Stomach (tissue), 8 donors: ENCODE measurements at regions not wholly inside any gene's neighbourhood (a gene's known extent, or its start where the extent isn't known, plus 50 kb on each side); places are given as distances from the start of the nearest gene placed in this dataset.

Experiments
- DNase-seq, 2 donors: peaks; one replicate each; pipeline versions ENCODE4 v3.0.0 to v3.0.0-alpha.2; 2013 to 2019
- H3K27ac ChIP-seq, 5 donors: fragments of 200-600 bp in 4 of 5; sonication (generic) in 4 of 5; one replicate each; pipeline ENCODE4 v1.5.1; 2013 to 2019; ENCODE audit warnings: mild to moderate bottlenecking in 1 of 5, moderate library complexity in 1 of 5
- H3K27me3 ChIP-seq, 3 donors: fragments of 200-600 bp; sonication (generic); one replicate each; pipeline ENCODE4 v1.5.1; 2017 to 2019; ENCODE audit warnings: mixed run types in 1 of 3
- H3K36me3 ChIP-seq, 4 donors: fragments of 200-600 bp; sonication (generic); 1 replicate in 3 of 4; 2 replicates in 1 of 4; pipeline ENCODE4 v1.5.1; 2016 to 2019
- H3K4me1 ChIP-seq, 4 donors: fragments of 200-600 bp; sonication (generic); one replicate each; pipeline ENCODE4 v1.5.1; 2016 to 2019
- H3K4me3 ChIP-seq, 4 donors: fragments of 200-600 bp; sonication (generic) in 3 of 4; one replicate each; pipeline ENCODE4 v1.5.1; 2016 to 2019; ENCODE audit warnings: mild to moderate bottlenecking in 1 of 4
- H3K9me3 ChIP-seq, 4 donors: fragments of 200-600 bp; sonication (generic); one replicate each; pipeline ENCODE4 v1.5.1; 2016 to 2019
- EP300 ChIP-seq: sonication (generic); formaldehyde crosslinking; IDR thresholded peaks from one replicate; pipeline ENCODE4 v1.6.1; 2017; ENCODE audit warnings: antibody characterized with exemption
- POLR2A ChIP-seq, 4 donors: fragments of 450-650 bp; IDR thresholded peaks; one replicate each; pipeline ENCODE4 v1.6.1; 2016; ENCODE audit warnings: antibody characterized with exemption in 4 of 4, control low read depth in 2 of 4, mild to moderate bottlenecking in 1 of 4, moderate library complexity in 1 of 4
- POLR2AphosphoS5 ChIP-seq, 3 donors: sonication (generic); formaldehyde crosslinking; IDR thresholded peaks; one replicate each; pipeline ENCODE4 v1.6.1; 2016; ENCODE audit warnings: antibody characterized with exemption in 3 of 3
- WGBS, 5 donors: extraction: QIAGEN DNeasy Blood & Tissue Kit in 3 of 5; methylation state at CpG; one replicate each; pipeline versions ENCODE4 v1.1.5 to v1.1.7; 2013 to 2018; 5-methylcytosine and 5-hydroxymethylcytosine counted together
- intact Hi-C: fragments of 100-400 bp; cut with DNase I; formaldehyde crosslinking; loops from one replicate; pipeline ENCODE4 v1.15.1; 2023; ENCODE audit warnings: low total_unique reads
- TF ChIP-seq, protein P1 (sequence below), 7 experiments: fragments of 450-650 bp in 4 of 7; fragments of 200-600 bp in 3 of 7; sonication (generic) in 3 of 7; IDR thresholded peaks; one replicate each; pipeline ENCODE4 v1.5.1; 2016 to 2019; ENCODE audit warnings: antibody characterized with exemption in 7 of 7, control low read depth in 2 of 7, mild to moderate bottlenecking in 1 of 7
- donor health status: healthy with polysubstance abuse.
- donor health status: Bipolar disorder and iron deficiency.
- donor health status: healthy.

DNA sequence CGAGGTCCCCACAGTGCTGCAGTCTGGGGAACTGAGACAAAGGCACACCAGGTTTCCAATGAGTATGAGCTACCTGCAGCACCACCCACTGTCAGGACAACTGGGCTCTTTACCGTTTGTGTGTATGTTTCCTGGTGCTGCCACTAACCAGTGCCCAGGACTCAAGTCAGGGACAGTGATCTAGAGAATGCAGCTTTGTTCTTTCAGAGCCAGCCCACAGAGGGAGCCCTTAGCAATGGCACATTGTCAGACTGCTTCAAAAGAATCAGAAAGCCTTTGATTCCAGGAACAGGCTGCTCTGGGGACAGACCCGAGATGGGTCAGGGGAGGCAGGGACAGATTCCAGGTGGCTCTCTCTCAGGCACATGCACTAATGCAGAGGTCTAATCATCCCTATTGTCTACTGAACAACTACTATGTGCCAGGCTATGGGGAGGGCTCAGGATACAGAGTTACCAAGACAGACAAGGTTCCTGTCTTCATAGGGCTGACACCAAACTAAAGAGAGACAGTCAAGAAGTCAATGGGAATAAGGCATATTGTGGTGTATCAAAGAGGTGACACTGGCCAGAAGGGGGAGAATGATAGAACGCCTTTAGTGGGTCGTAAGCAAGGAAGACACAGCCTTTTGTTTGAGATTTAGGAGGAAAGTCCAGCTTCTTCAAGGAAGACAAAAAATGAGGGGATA is 103.7 kb downstream of the VPREB1 start:
- Histone ChIP-seq H3K27ac (no peak overlapping the region), H3K4me3 (no peak overlapping the region), H3K4me1 (peaks cover 0 to 3% (median under 1%) of the 10 kb centered on the region in 4 donors), H3K36me3 (no peaks in the 10 kb centered on the region), H3K9me3 (no peaks in the 10 kb centered on the region), H3K27me3 (peaks cover 0 to 42% (median 8%) of the 10 kb centered on the region in 3 donors)
- 41 to 56% (median 49%) methylated on average over 3 to 5 of the region's 5 CpGs for WGBS, 5 donors
- intact Hi-C loops = no loop called here
- TF ChIP-seq EP300 (no peak), POLR2A (IDR thresholded peaks at IDR 0.05) (no peak), POLR2AphosphoS5 (IDR thresholded peaks at IDR 0.05) (no peak)
- TF ChIP-seq, protein P1, sequence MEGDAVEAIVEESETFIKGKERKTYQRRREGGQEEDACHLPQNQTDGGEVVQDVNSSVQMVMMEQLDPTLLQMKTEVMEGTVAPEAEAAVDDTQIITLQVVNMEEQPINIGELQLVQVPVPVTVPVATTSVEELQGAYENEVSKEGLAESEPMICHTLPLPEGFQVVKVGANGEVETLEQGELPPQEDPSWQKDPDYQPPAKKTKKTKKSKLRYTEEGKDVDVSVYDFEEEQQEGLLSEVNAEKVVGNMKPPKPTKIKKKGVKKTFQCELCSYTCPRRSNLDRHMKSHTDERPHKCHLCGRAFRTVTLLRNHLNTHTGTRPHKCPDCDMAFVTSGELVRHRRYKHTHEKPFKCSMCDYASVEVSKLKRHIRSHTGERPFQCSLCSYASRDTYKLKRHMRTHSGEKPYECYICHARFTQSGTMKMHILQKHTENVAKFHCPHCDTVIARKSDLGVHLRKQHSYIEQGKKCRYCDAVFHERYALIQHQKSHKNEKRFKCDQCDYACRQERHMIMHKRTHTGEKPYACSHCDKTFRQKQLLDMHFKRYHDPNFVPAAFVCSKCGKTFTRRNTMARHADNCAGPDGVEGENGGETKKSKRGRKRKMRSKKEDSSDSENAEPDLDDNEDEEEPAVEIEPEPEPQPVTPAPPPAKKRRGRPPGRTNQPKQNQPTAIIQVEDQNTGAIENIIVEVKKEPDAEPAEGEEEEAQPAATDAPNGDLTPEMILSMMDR (IDR thresholded peaks at IDR 0.05) = no peak
- DNase-seq = peak in 1 of 2 donors; percentile 27

DNA sequence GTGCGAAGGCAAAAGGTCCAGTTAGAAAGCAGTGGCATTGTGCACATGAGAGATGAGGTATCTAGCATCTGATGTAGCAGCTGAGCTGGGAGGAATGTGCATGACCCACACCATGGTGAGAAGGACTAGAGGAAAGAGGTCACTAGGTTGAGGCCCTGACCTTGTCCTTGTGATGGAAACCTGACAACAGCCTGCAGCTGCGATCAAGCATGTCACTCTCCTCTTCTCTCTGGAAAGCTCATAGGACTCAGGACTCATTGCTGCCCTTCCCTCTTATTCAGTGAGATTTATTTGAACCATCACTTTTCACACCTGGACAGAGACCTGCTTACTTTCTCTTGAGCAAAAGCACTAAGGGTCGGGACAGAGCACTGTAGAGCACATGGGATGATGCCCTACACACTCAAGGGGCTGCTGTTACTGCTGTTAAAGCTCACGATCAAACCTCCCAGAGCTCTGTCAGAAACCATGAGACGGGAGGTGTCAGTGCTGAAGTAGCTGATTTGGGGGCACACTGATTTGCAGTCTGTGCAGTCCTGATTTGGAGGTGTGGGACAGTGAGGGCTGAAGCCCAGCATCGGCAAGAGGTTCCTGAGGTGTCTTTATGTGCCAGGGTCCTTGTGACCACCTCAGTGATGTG is 104.3 kb downstream of the VPREB1 start:
- TF ChIP-seq POLR2A (IDR thresholded peaks at IDR 0.05) = no peak
- no peak for DNase-seq
- no peak overlapping the region for H3K4me3 ChIP-seq
- WGBS, 5 donors = 71 to 83% (median 74%) methylated on average over 6 of the region's 6 CpGs
- H3K27ac ChIP-seq = no peak overlapping the region
- H3K4me1 ChIP-seq = no peaks in the 10 kb centered on the region
- no peaks in the 10 kb centered on the region for H3K9me3 ChIP-seq
- intact Hi-C loops = no loop called here
- no peaks in the 10 kb centered on the region for H3K36me3 ChIP-seq
- H3K27me3 ChIP-seq = peaks cover 0 to 43% (median 8%) of the 10 kb centered on the region in 3 donors

DNA sequence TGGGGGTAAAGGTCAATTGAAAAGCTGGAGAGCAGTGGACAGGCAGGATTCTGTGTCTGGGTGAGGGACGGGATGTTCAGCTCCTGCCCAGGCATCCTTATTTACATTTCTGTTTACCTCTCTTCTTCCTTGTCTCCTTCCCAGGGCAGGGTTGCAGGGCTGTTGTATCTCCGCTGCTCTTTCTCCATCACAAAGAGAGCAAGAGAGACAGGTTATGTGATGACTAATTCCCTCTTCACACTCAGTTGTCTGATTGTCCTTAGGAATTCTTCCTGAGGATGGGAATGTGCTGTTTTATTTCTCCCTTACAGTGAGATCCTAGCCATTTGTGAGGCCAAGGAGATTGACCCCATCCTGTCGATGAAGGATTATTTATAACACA is 104.9 kb downstream of the VPREB1 start:
- peaks cover 0 to 45% (median 8%) of the 10 kb centered on the region in 3 donors for H3K27me3 ChIP-seq
- H3K4me3 ChIP-seq = no peak overlapping the region
- H3K9me3 ChIP-seq = no peaks in the 10 kb centered on the region
- intact Hi-C loops = no loop called here
- no peak overlapping the region for H3K27ac ChIP-seq
- 31 to 55% (median 50%) methylated on average over 3 of the region's 3 CpGs for WGBS, 5 donors
- no peaks in the 10 kb centered on the region for H3K4me1 ChIP-seq
- no peak for TF ChIP-seq EP300
- TF ChIP-seq POLR2A (IDR thresholded peaks at IDR 0.05) = no peak
- TF ChIP-seq, protein P1 (IDR thresholded peaks at IDR 0.05) = no peak
- no peak for TF ChIP-seq POLR2AphosphoS5 (IDR thresholded peaks at IDR 0.05)
- no peak for DNase-seq
- no peaks in the 10 kb centered on the region for H3K36me3 ChIP-seq

- Histone ChIP-seq H3K4me1 (no peaks in the 10 kb centered on the region), H3K4me3 (no peak overlapping the region), H3K27ac (no peak overlapping the region), H3K27me3 (peaks cover 0 to 61% (median 8%) of the 10 kb centered on the region in 3 donors), H3K9me3 (no peaks in the 10 kb centered on the region), H3K36me3 (no peaks in the 10 kb centered on the region)
- TF ChIP-seq, protein P1 (IDR thresholded peaks at IDR 0.05) = no peak
- TF ChIP-seq POLR2AphosphoS5 (IDR thresholded peaks at IDR 0.05) (no peak), POLR2A (IDR thresholded peaks at IDR 0.05) (no peak)
- no peak for DNase-seq
- WGBS, 5 donors = 58 to 75% (median 71%) methylated on average over 3 of the region's 3 CpGs
- intact Hi-C loops = no loop called here
Measured at GRCh38 chr22:22351366-22351765, 106.8 kb downstream of the VPREB1 start.
